Dermis microvascular lymphatic vessel endothelial cell (primary cell): ENCODE measurements at regions not wholly inside any gene's neighbourhood (a gene's known extent, or its start where the extent isn't known, plus 50 kb on each side); places are given as distances from the start of the nearest gene placed in this dataset.
A peak's percentile ranks its signal among the peaks of the same experiment; 100 is the strongest.

Experiments used
- DNase-seq, 2 donors: peaks; one replicate each; pipeline versions ENCODE4 v3.0.0 to v3.0.0-alpha.2; 2010; ENCODE audit warnings: low read depth in 2 of 2

GRCh38 chr7:156073366-156074052 lies 261.2 kb upstream of the SHH start:
- DNase-seq = no peak

GRCh38 chr7:156071612-156072011 lies 259.3 kb upstream of the SHH start:
- no peak for DNase-seq

DNA sequence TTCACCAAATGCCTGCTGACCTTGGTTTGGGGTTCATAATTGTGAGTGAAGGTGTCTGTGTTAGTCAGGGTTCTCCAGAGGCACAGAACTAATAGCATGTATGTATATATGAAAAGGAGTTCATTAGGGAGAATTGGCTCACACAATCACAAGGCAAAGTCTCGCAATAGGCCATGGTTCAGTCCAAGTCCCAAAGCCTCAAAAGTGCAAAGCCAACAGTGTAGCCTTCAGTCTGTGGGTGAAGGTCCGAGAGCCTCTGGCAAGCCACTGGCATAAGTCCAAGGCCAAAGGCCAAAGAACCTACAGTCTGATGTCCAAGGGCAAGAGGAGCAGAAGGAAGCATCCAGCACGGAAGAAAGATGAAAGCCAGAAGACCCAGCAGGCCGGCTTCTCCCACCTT lies 257.6 kb upstream of the SHH start:
- DNase-seq = no peak

DNA sequence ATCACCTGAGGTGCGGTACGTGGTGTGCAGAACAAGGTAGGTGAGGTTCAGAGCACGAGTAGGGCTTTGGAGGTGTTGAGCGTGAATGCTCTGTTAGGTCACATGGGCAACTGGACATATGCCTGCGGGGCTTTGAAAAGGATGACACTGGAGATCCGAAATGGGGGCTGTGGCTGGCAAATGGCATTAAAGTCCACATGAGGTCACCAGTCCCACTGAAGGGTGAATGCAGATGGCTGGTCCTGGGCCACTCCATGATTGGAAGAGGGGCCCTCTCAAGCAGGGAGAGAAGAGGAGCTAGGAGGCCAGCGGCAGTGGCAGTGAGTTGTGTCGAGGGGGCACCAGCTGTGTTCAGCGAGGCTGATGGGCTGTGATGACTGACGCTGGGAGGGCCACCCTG lies 254.9 kb upstream of the SHH start:
- no peak for DNase-seq

DNA sequence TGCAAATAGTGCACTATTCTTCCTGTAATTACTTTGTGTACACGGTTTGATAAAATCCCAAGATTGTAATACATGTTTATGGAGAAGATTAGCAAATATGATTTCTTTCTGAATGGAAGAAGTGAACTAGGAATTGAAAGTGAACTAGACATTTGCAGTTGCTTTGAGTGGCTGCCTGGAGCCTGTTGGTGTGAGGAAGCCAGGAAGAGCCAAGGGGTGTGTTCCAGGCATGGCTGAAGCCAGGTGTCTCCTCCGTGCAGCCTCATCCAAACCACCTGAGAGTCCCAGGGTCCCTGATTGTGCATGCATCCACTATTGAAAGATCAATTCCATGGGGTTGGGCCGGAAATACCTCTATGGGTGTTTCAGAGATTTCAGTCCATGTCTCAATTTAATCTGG lies 253.1 kb upstream of the SHH start:
- DNase-seq = no peak

DNA sequence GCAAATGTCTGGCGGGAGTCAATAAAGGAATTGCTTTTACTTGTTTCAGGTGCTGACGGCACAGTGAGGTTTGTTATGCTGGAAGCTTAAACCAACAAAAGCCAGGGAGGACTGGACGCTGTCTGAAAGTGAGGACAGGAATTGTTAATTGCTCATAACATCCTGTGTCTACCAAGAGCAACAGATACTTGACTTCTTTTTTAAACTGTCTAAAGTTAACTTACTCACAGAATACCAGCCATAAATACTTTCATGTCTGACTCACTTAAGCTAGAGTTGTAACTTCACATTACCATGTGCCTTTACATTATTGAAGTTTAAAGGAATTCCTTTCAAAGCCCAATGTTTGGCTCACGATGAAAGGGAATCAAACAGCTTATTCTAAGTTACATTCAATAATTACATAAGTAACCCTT lies 252.7 kb upstream of the SHH start:
- peak in 1 of 2 donors; percentile 56 for DNase-seq

DNA sequence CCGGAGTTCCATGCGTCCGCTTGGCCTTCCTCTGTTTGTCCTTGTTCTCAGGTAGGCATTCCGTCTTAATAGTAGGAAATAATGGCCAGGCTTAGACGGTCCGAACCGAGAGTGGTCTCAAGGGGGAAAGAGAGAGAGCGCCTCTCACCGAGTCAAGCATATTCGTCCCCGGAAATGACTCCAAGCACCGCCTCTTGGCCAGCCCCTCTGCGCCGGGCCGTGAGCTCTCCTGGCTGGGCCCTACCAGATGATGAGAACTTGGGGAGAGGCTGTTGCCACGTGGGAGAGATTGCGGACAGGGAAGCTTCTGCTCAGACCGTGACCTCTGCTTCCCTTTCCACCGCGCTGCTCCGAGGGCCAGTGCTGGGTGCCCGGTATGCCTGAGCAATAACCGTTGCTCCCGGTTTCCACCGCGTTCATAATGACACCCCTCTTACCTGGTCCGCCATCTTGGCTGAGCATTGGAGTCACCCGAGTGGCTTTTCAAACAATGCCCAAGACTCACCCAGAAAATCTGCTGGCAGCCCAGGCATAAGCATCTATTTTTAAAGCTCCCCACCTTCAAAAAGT lies 251.1 kb upstream of the SHH start:
- no peak for DNase-seq

DNA sequence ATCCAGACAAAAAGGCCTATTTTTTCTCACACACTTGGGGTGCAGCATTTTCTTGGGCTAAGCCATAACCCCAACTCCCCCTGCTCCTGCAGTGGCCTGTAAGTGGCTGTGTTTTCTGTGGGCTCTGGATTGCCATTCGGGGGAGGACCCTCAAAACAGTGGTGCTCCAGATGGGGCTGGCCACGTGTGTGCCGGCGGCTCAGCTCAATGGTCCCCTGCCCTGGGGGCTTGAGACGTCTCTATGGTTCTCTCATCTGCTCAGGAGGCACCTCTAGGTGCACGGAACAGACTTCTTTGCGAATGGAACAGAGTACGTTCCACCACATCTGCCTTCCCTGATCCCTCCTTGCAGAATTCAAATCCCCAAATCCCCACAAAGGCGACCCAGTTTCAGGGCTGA lies 250.0 kb upstream of the SHH start:
- no peak for DNase-seq

DNA sequence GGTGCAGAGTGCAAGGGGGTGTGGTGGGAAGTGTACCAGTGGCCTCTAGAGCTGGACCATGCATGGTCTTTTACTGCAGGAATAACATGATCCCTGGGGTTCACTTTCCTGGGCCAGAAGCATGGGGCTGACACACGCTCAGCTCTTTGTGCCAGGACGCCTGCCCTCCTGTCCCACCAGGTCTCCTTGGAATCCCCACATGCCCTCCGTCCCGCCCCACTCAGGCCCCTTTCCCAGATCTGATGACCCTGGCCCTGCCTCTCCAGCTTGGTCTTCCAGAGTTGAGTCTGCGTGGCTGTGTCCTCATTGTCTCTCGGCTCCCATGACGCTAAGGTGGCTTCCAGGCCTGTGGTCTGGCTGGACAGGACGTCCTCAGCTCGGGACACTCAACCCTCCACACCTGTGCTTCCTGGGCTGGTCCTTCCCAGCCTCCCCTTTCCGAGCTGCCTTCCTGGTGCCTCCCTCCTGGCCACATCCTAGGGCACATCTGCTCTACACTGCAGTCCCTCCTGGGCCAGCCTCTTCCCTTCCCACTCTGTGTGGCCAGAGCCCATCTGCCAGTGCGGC lies 249.5 kb upstream of the SHH start:
- DNase-seq = no peak

GRCh38 chr7:156060925-156061324 lies 248.7 kb upstream of the SHH start:
- no peak for DNase-seq

DNA sequence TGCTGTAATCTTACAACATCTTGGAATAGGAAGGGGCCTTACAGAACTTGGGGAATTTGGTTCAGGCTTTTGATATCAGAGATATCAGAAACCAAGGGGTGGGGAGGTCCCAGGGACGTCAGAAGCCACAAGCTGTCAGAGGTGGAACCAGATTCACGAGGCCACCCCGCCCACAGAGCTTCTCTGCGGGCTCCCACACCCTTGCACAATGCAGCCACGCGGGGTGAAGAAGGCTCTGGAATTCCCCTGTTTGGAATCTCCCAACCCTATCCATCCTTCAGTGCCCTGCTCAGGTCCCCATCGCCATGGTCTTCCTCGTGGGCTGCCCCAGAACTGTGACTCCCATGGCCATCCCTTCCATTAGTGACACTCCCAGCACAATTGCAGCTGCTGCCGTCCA lies 247.1 kb upstream of the SHH start:
- DNase-seq = no peak

DNA sequence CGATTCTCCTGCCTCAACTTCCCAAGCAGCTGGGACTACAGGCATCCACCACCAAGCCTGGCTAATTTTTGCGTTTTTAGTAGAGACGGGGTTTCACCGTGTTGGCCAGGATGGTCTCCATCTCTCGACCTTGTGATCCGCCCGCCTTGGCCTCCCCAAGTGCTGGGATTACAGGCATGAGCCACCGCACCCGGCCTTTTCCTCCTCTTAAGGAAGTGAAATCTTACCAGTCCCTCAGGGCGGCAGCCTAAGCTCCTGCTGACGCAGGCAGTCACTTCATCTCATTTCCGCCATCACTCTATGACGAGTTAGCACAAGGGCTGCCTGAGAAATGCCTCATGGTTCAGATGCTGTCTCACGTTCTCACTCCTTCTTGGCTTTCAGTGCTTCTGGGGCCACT lies 246.0 kb upstream of the SHH start:
- DNase-seq = no peak

DNA sequence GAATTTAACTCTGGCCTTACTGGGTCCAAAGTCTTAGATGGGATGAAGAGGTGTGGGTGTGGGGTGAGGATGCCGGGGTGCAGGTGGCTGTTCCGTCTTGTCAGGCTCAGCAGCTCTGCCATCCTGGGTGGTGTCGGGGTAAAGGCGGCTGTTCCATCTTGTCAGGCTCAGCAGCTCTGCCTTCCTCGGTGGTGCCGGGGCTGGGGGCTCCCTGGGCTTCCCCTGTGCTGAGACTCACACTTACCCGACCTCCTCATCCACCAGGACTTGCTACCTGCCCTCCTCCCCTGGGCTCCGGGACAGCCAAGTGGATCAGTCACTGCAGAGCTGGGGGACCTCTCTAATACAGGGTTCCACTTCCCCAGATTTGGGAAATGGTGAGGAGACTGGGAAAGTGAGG lies 244.3 kb upstream of the SHH start:
- DNase-seq = no peak

GRCh38 chr7:156055206-156055822 lies 243.1 kb upstream of the SHH start:
- no peak for DNase-seq

DNA sequence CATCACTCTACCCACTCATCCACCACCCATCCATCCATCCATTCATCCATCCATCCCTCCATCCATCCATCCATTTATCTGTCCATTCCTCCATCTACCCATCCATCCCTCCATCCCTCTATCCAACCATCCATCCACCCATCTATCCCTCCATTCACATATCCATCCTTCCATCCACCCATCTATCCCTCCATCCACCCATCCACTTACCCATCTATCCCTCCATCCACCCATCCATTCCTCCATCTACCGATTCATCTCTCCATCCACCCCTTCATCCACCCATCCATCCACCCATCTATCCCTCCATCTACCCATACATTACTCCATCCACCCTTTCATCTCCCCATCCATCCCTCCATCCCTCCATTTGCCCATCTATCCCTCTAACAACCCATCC lies 239.6 kb upstream of the SHH start:
- DNase-seq = no peak

GRCh38 chr7:156050636-156051569 lies 238.6 kb upstream of the SHH start:
- no peak for DNase-seq

- no peak for DNase-seq
Measured at GRCh38 chr7:156049366-156049765, 237.1 kb upstream of the SHH start.

DNA sequence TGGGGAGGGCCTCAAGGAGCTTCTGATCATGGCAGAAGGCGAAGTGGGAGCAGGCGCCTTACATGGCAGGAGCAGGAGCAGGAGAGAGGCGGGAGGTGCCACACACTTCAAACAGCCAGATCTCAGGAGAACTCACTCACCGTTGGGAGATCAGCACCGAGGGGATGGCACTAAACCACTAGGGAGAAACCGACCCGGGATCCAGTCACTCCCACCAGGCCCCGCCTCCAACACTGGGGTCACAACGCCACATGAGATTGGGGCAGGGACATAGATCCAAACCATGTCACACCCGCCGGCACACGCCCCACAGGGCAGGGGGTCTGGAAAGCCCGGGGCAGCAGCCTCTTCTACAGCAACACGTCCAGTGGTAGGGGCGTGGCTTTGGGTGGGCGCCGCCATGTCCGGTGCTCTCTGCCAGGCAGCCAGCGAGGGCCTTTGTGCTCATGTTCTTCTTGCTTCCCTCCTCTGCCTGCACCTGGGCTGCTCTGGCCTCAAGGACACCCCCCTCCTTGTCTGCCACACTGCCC lies 233.8 kb upstream of the SHH start:
- no peak for DNase-seq

GRCh38 chr7:156043416-156044178 lies 231.3 kb upstream of the SHH start:
- no peak for DNase-seq

GRCh38 chr7:156041398-156041797 lies 229.1 kb upstream of the SHH start:
- DNase-seq = no peak
